GM21825 (cell line): ENCODE measurements at regions not wholly inside any gene's neighbourhood (a gene's known extent, or its start where the extent isn't known, plus 50 kb on each side); places are given as distances from the start of the nearest gene placed in this dataset.

Source experiments
- ATAC-seq: cut with Tn5 transposase; IDR thresholded peaks from one replicate; pipeline ENCODE4 v1.9.1; 2021; ENCODE audit warnings: mild to moderate bottlenecking, moderate library complexity; ENCODE audit not compliant: unreplicated experiment

- no peak for ATAC-seq
These were observed 276.7 kb upstream of the TMEM161B start for GRCh38 chr5:88545338-88545737.

- ATAC-seq = no peak
These were observed 276.0 kb upstream of the TMEM161B start for GRCh38 chr5:88544671-88545070.

- ATAC-seq = no peak
These were observed 275.5 kb upstream of the TMEM161B start for GRCh38 chr5:88544136-88544645.

GRCh38 chr5:88542786-88543185 lies 274.1 kb upstream of the TMEM161B start:
- ATAC-seq = no peak

GRCh38 chr5:88540471-88541115 lies 271.9 kb upstream of the TMEM161B start:
- ATAC-seq = no peak

GRCh38 chr5:88539693-88540365 lies 271.2 kb upstream of the TMEM161B start:
- no peak for ATAC-seq

- no peak for ATAC-seq
These were observed 270.4 kb upstream of the TMEM161B start for GRCh38 chr5:88539026-88539425.

- ATAC-seq = no peak
These were observed 267.5 kb upstream of the TMEM161B start for GRCh38 chr5:88536146-88536545.

- ATAC-seq = no peak
These were observed 256.3 kb upstream of the TMEM161B start for GRCh38 chr5:88524941-88525340.

- no peak for ATAC-seq
These were observed 250.4 kb upstream of the TMEM161B start for GRCh38 chr5:88519066-88519465.

GRCh38 chr5:88518131-88519016 lies 249.7 kb upstream of the TMEM161B start:
- no peak for ATAC-seq

GRCh38 chr5:88515881-88516819 lies 247.5 kb upstream of the TMEM161B start:
- no peak for ATAC-seq

GRCh38 chr5:88515068-88515467 lies 246.4 kb upstream of the TMEM161B start:
- no peak for ATAC-seq

- ATAC-seq = no peak
These were observed 240.8 kb upstream of the TMEM161B start for GRCh38 chr5:88509403-88509802.

- no peak for ATAC-seq
These were observed 238.6 kb upstream of the TMEM161B start for GRCh38 chr5:88507261-88507660.

- no peak for ATAC-seq
These were observed 234.8 kb upstream of the TMEM161B start for GRCh38 chr5:88503406-88503805.

- no peak for ATAC-seq
These were observed 234.3 kb upstream of the TMEM161B start for GRCh38 chr5:88503041-88503345.

GRCh38 chr5:88502179-88503040 lies 233.8 kb upstream of the TMEM161B start:
- peak; percentile 96 for ATAC-seq

- ATAC-seq = no peak
These were observed 227.2 kb upstream of the TMEM161B start for GRCh38 chr5:88495810-88496209.

- ATAC-seq = no peak
These were observed 222.2 kb upstream of the TMEM161B start for GRCh38 chr5:88490874-88491273.
